NCI-H2227 (cell line): ENCODE measurements at regions not wholly inside any gene's neighbourhood (a gene's known extent, or its start where the extent isn't known, plus 50 kb on each side); places are given as distances from the start of the nearest gene placed in this dataset.

Experiments
- DNase-seq: peaks from one replicate; lab custom pipeline; 2025; ENCODE audit not compliant: unreplicated experiment; lab: John Stamatoyannopoulos, UW

GRCh38 chr7:106486331-106486730, 174.6 kb downstream of the CCDC71L start:
- DNase-seq: no peak

- no peak for DNase-seq
Measured at GRCh38 chr7:106485919-106486318, 175.0 kb downstream of the CCDC71L start.

- no peak for DNase-seq
Measured at GRCh38 chr7:106485031-106485551, 175.9 kb downstream of the CCDC71L start.

GRCh38 chr7:106484562-106484961, 176.4 kb downstream of the CCDC71L start:
- no peak for DNase-seq

GRCh38 chr7:106482091-106482490, 178.9 kb downstream of the CCDC71L start:
- no peak for DNase-seq

- no peak for DNase-seq
Measured at GRCh38 chr7:106480616-106481031, 180.3 kb downstream of the CCDC71L start.

GRCh38 chr7:106480161-106480579, 180.8 kb downstream of the CCDC71L start:
- DNase-seq: no peak

GRCh38 chr7:106476751-106477150, 184.2 kb downstream of the CCDC71L start:
- DNase-seq: no peak

GRCh38 chr7:106472741-106473140, 188.0 kb upstream of the NAMPT start:
- DNase-seq: no peak

GRCh38 chr7:106471686-106472440, 187.1 kb upstream of the NAMPT start:
- no peak for DNase-seq

- no peak for DNase-seq
Measured at GRCh38 chr7:106471021-106471420, 186.2 kb upstream of the NAMPT start.

- no peak for DNase-seq
Measured at GRCh38 chr7:106466867-106467266, 182.1 kb upstream of the NAMPT start.

GRCh38 chr7:106465704-106466468, 181.1 kb upstream of the NAMPT start:
- no peak for DNase-seq

GRCh38 chr7:106464651-106465050, 179.9 kb upstream of the NAMPT start:
- DNase-seq: no peak

- DNase-seq: no peak
Measured at GRCh38 chr7:106463851-106464611, 179.2 kb upstream of the NAMPT start.

- no peak for DNase-seq
Measured at GRCh38 chr7:106462914-106463482, 178.2 kb upstream of the NAMPT start.

- peak; percentile 15 for DNase-seq
Measured at GRCh38 chr7:106462365-106462859, 177.6 kb upstream of the NAMPT start.

GRCh38 chr7:106460792-106461254, 176.0 kb upstream of the NAMPT start:
- no peak for DNase-seq

GRCh38 chr7:106459397-106460072, 174.8 kb upstream of the NAMPT start:
- DNase-seq: no peak

GRCh38 chr7:106457678-106458077, 172.9 kb upstream of the NAMPT start:
- no peak for DNase-seq
